Lower leg skin (tissue), 3 donors: ENCODE measurements at regions not wholly inside any gene's neighbourhood (a gene's known extent, or its start where the extent isn't known, plus 50 kb on each side); places are given as distances from the start of the nearest gene placed in this dataset.

ENCODE experiments used
- POLR2A ChIP-seq, 2 donors: fragments of 450-650 bp; IDR thresholded peaks; one replicate each; pipeline ENCODE4 v1.6.1; 2016 to 2017; ENCODE audit warnings: antibody characterized with exemption in 2 of 2, mild to moderate bottlenecking in 1 of 2, moderate library complexity in 1 of 2
- TF ChIP-seq, protein P1 (sequence below), 3 donors: fragments of 450-650 bp; IDR thresholded peaks; one replicate each; pipeline ENCODE4 v1.5.1; 2016; ENCODE audit warnings: antibody characterized with exemption in 3 of 3, mild to moderate bottlenecking in 3 of 3, moderate library complexity in 2 of 3

DNA sequence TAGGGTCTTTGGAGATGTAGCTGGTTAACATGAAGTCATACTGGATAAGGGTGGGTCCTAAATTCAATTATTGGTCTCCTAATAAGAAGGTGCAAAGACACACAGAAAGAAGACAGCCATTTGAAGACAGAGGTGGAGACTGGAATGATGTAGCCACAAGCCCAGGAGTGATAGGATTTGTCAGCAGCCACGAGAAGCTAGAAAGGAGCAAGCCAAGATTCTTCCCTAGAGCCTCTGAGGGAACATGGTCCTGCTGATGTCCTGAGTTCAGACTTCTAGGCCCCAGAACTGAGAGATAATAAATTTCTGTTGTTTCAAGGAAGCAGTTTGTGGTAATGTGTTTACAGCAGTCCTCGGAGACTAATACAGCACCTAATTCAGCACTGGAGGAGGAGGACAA, 203.3 kb upstream of the SRRM4 start:
- no peak for TF ChIP-seq POLR2A (IDR thresholded peaks at IDR 0.05)
- TF ChIP-seq, protein P1, sequence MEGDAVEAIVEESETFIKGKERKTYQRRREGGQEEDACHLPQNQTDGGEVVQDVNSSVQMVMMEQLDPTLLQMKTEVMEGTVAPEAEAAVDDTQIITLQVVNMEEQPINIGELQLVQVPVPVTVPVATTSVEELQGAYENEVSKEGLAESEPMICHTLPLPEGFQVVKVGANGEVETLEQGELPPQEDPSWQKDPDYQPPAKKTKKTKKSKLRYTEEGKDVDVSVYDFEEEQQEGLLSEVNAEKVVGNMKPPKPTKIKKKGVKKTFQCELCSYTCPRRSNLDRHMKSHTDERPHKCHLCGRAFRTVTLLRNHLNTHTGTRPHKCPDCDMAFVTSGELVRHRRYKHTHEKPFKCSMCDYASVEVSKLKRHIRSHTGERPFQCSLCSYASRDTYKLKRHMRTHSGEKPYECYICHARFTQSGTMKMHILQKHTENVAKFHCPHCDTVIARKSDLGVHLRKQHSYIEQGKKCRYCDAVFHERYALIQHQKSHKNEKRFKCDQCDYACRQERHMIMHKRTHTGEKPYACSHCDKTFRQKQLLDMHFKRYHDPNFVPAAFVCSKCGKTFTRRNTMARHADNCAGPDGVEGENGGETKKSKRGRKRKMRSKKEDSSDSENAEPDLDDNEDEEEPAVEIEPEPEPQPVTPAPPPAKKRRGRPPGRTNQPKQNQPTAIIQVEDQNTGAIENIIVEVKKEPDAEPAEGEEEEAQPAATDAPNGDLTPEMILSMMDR (IDR thresholded peaks at IDR 0.05) = no peak
